Coronary artery (tissue), 2 donors: ENCODE measurements at regions not wholly inside any gene's neighbourhood (a gene's known extent, or its start where the extent isn't known, plus 50 kb on each side); places are given as distances from the start of the nearest gene placed in this dataset.

Experiments used
- DNase-seq: peaks from one replicate; pipeline ENCODE4 v3.0.0-alpha.2; 2017; ENCODE audit warnings: low spot score
- H3K27ac ChIP-seq, 2 donors: fragments of 200-600 bp; sonication (generic); one replicate each; pipeline ENCODE4 v1.5.1; 2016 to 2019
- H3K4me3 ChIP-seq: fragments of 200-600 bp; sonication (generic); 2 replicates; pipeline ENCODE4 v1.5.1; 2016; ENCODE audit warnings: mild to moderate bottlenecking, moderate library complexity
- CTCF ChIP-seq: fragments of 200-600 bp; sonication (generic); IDR thresholded peaks from one replicate; pipeline ENCODE4 v1.5.1; 2019; ENCODE audit warnings: antibody characterized with exemption

GRCh38 chr5:4203146-4203545 lies 607.5 kb downstream of the IRX1 start:
- no peak overlapping the region for H3K4me3 ChIP-seq
- no peak for DNase-seq
- no peak overlapping the region for H3K27ac ChIP-seq
- TF ChIP-seq CTCF = no peak

GRCh38 chr5:4204276-4205141 lies 608.9 kb downstream of the IRX1 start:
- Histone ChIP-seq H3K27ac (no peak overlapping the region), H3K4me3 (no peak overlapping the region)
- no peak for DNase-seq
- TF ChIP-seq CTCF = no peak

- H3K4me3 ChIP-seq = peak overlapping the region; percentile 35
- no peak for DNase-seq
- H3K27ac ChIP-seq = peak overlapping the region in 1 of 2 donors; percentile 3
- TF ChIP-seq CTCF = no peak
These were observed 609.8 kb downstream of the IRX1 start for GRCh38 chr5:4205398-4205797.

- H3K27ac ChIP-seq = no peak overlapping the region
- no peak for TF ChIP-seq CTCF
These were observed 610.5 kb downstream of the IRX1 start for GRCh38 chr5:4206127-4206526.

GRCh38 chr5:4207486-4207885 lies 611.9 kb downstream of the IRX1 start:
- DNase-seq = no peak

More at GRCh38 chr5:4206127-4206526, 610.5 kb downstream of the IRX1 start:
- H3K4me3 ChIP-seq = no peak overlapping the region
- no peak for DNase-seq

GRCh38 chr5:4208537-4208936 lies 612.9 kb downstream of the IRX1 start:
- Histone ChIP-seq H3K4me3 (no peak overlapping the region), H3K27ac (no peak overlapping the region)
- no peak for TF ChIP-seq CTCF
- no peak for DNase-seq

More at GRCh38 chr5:4207486-4207885, 611.9 kb downstream of the IRX1 start:
- Histone ChIP-seq H3K4me3 (no peak overlapping the region), H3K27ac (no peak overlapping the region)
- no peak for TF ChIP-seq CTCF

- Histone ChIP-seq H3K27ac (no peak overlapping the region), H3K4me3 (no peak overlapping the region)
- no peak for DNase-seq
- TF ChIP-seq CTCF = no peak
These were observed 613.4 kb downstream of the IRX1 start for GRCh38 chr5:4208996-4209395.
